Medulla oblongata (tissue), 1 donor: ENCODE measurements at regions not wholly inside any gene's neighbourhood (a gene's known extent, or its start where the extent isn't known, plus 50 kb on each side); places are given as distances from the start of the nearest gene placed in this dataset.

Experiments
- DNase-seq: peaks from one replicate; pipeline ENCODE4 v3.0.0-alpha.2; 2015; ENCODE audit errors: extremely low spot score

- no peak for DNase-seq
Measured at GRCh38 chr1:38577937-38578270, 281.7 kb downstream of the RRAGC start.

DNA sequence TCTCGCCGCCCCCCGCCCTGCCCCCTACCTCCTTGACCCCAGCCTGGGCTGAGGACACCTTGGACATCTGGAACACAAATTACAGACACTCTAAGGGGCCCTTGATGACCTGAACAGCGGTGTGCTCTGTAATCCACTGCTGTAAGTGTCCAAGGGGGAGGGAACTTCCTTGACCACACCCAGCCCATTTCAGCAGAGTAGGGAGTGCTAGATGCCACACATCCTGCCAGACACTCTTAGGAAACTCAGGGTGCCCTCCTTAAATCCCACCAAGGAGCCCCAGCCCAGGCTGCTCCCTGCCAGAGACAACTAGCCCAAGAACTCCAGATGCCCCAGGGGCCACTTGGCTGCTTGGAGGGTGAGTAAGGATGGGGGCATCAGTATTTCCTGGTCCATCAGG is 282.2 kb downstream of the RRAGC start:
- DNase-seq = no peak

DNA sequence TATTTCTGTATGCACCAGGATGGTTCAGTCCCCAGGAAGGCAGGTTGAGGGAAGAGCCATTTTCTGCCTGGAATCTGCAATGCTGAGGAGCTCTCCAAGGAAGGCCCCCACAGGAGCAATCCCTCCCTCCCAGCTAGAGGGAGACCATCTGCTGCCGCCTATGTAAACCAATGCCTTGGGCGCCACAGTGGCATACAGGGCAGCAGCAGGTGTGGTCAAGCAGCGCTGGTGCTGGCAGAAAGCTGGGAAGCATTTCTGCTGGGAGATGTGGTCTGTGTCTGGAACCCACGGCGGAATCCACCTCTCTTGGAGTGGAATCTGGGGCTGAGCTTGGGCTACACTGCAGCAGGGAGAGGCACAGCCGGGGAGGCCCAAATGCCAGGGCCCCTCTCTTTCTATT is 283.3 kb downstream of the RRAGC start:
- no peak for DNase-seq

DNA sequence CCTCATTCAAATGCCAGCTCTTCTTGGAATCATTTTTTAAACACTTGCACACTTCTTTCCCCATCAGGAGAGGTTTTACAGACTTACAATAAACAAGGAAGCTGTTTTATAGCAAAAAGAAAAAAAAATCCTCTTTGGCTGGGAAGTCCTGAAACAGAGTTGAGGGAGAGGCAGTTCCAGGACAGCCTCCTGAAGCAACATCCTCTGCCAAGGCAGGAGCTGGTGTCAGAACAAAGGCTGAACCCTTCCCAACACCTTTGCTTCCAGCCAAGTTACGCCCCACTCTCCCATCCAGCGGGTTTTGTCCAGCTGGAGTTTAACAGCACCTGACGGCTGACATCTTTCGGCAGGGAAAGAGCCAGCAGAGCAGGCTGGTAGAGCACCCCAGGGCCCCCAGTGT is 287.8 kb downstream of the RRAGC start:
- DNase-seq = peak; percentile 56

- no peak for DNase-seq
Measured at GRCh38 chr1:38570657-38570975, 289.0 kb downstream of the RRAGC start.

DNA sequence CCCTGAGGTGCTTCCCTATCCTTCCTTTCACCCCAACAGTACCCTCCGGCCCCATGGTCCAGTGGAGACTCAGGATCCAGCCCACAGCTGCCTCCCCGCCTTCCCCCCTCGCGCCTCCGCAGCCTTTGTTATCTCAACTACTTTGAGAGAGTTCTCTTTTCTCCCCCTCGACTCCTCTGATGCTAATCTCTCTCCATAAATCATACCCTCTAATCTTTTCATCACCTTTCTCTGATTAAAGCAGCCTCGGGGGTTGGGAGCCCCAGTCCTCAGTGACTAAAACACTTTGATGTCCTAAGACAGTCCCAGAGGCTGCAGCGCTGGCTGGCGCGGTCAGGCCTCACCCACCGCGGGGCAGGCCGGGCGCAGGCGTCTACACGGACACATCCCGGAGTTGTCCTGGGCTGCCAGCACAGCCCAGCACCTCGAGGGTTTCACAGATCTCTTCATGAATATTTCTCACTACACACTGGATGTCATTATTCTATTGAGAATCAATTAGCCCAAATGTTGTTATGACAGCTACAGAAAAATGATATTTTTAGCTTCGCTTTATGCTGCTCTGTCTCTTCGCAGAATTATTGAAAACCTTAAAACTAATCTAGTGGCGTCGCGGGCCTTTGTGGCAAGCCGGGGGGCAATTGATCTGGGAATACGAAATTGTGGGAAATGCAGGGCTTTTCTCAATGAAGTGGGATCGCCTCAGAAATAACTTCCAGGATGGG is 289.5 kb downstream of the RRAGC start:
- DNase-seq = no peak

DNA sequence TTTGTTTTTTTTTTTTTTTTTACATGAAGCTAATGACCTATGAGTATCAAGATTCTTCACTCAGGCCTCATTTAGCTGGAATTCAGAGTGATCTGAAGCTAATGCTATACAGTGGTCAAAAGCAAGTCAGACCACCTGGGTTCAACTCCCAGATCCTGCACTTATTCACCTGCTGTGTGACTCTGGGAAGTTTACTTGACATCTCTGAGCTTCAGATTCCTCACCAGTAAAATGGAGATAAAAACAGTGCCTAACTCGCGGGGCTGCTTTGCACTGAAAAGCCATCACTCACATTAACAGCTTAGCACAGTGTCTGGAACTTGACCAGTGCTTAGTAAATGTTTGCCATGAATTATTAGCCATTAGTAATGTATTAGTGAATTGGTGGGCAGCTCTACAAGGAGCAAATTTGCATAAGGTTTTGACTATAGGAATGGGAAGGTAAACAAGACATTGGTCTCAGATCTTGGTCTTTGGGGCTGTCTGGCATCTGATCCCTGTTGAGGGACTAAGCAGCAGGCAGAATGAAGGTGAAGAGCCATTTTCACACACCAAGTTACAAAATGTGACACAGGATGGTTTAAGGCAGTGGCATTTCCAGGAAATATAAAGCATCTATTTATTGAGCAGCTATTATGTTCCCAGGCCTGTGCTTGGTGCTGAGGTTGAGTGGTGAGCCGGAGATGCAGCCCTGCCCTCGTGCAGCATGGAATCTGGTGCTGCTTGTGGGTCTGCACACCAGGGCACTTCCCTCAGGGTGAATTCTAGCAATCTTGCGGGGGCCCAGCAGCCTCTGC is 291.3 kb downstream of the RRAGC start:
- no peak for DNase-seq

GRCh38 chr1:38567401-38567800 is 292.2 kb downstream of the RRAGC start:
- no peak for DNase-seq

DNA sequence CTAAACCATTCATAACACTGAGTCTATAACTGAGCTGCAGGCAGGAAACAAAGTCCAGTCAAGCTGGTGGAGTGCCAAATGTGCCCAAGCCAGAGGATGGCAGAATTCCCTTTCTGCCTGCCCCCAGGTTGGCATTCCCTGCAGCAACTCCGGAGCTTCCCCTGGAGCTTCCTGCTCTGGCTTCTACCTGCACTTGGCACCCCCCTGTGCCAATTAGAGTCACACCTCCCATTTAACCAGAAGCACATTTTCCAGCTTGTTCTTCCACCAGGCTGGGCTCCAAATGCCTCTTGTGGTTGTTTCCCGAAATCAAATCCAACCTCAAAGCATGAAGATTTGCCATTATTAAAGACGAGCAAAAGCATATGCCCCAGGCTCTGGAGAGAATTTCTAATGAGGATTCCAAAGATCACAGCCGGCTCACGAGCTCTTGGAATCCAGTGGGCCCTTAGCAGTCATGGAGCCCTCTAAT is 294.5 kb downstream of the RRAGC start:
- peak; percentile 44 for DNase-seq

DNA sequence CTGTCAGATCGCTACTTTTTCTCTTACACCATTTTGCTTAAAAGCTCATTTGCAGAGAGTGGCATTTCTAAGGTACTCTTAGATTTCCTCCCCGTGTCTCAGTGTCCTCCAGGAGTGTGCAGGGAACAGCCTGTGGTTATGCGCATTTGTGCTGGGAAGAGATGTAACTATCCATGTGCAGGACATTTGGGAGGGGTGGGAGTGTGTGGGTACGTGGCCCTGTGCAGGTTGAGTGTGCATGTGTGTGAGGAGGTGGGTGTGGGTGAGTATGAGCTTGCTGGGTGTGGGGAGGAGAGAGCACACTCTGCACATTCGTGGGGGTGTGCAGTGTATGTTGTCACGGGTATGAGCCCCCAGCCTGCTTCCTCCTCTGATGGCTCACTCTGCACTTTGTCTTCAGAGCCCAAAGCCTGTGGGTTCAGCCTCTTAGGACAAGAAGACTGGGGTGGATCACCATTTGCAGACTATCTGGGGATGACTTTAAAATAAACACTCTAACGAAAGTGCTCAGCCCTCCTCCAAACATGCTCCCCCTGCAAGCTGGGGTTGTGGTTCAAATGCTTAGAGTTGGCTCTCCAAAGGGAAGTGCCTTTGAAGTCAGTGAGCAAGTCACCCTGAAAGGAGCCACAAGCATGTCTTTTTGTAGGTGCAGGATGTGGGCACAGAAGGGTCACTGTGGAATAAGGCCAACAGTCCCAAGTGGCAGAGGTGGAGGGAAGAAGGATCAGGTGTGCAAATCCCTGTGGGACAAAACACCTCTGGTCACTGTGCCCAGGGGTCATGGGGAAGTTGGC is 295.4 kb downstream of the RRAGC start:
- no peak for DNase-seq

DNA sequence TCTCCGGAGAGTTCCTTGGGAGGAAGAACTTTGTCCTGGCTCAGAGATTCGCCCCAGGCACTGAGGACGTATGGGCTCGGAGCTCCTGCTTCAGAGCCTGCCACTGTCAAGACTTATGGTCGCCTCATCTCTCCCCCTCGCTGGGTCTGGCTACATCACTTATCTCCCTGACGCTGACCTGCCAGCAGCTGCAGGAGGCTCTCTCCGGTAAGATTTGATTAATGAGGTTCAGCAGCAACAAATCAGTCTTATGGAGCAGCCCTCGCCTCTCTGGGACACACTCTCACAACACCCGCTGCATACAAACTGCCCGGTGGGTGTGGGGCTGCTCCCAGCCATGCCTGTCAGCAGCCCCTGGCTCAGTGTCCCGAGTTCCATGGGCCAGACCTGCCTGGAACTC is 297.8 kb downstream of the RRAGC start:
- DNase-seq = no peak

- DNase-seq = no peak
Measured at GRCh38 chr1:38561110-38561509, 298.5 kb downstream of the RRAGC start.

DNA sequence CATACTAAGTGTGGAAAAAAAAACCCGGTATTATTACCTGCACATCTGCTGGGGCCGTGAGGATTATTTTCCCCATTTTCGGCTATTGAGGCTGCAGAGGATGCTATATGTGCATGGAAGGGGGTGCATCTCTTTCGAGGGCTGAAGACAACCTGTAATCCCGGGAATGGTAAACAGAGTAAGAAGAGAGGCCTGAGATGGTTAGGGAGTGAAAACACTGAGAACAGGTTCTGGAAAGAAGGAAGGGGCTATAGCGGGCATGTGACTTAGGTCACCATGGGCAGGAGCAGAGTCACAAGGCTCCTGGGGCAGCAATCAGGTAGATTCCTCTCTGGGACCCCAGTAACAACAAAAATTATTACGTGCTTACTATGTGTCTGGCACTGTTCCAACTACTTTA is 299.1 kb downstream of the RRAGC start:
- DNase-seq = no peak

DNA sequence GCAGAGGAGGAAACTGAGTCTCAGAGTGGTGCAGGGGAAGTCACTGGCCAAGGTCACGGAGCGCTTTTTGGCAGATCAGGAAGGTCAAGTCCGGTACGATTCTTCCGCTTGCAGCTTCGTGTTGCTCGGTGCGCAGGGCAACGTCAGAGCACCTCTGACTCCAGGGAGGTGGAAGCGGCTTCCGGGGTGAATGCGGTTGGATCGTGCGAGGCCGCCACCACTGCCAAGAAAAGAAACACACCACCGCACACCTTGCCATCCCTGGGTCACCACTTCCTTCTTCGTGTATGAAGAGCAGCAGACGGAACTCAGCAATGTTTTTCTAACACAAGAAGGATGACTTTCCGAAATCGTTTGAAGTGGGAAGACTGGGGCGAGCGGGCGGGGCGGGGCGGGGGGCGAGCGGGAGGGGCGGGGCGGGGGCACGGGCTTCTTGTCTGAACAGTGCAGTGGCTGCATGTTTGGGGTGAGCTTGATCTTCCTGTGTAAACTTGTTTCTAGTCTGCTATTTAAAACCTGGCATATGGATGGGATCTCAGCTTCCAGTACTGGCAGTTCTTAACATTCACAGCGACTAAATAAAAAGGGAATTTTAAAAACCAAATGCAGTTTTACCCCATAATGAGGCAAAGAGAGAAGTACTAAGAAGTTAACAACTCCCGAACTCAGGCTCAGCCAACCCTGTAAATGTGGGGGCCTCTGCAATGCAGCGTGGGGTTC is 300.0 kb downstream of the RRAGC start:
- DNase-seq = no peak

- DNase-seq = no peak
Measured at GRCh38 chr1:38558500-38559445, 300.8 kb downstream of the RRAGC start.

- DNase-seq = no peak
Measured at GRCh38 chr1:38558055-38558454, 301.5 kb downstream of the RRAGC start.

DNA sequence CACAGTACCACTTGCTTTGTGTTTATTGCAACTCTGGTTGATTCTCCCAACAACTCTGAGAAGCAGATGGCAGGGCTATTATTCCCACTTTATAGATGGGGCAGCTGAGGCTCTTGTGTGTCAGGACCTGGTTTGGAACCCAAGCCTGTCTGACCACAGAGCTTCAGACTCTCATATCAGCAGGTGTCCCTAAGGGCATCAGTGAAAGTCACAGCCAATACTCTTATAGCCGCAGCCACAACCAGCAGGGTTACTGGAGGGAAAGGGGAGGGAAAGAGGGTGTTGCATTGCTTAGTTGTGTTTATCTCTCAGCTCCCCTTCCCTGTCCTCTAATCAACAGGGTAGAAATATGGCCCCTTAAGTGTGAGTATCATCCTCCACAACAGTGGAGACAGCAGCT is 304.0 kb downstream of the RRAGC start:
- no peak for DNase-seq

GRCh38 chr1:38555130-38555529 is 304.4 kb downstream of the RRAGC start:
- DNase-seq = no peak

GRCh38 chr1:38551318-38552307 is 308.0 kb downstream of the RRAGC start:
- no peak for DNase-seq

DNA sequence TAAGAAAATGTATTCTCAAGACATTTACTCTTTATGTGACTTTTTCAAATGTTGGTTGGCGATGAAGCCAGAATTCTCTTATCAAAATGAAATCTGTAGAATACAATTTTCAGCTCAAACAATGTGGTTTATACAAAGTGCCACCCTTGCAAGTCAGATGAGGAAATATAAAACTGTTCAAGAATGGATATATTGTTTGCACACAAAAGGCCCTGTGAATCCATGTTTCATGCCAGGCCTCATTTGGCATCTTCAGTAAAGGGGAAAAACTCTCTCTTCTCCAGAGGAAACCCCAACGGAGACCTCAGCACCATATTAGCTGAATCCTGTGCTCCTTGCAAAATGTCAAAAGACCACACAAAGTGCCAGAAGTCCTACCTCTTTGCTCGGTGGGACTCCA is 310.4 kb downstream of the RRAGC start:
- DNase-seq = peak; percentile 65
